Nephron (organoid): ENCODE measurements at regions not wholly inside any gene's neighbourhood (a gene's known extent, or its start where the extent isn't known, plus 50 kb on each side); places are given as distances from the start of the nearest gene placed in this dataset.
A peak's percentile ranks its signal among the peaks of the same experiment; 100 is the strongest.

ENCODE experiments used
- H3K27ac Mint-ChIP-seq, 3 experiments: 2 replicates each; pipeline ENCODE4 v1.8.0; 2020; ENCODE audit warnings: mixed read lengths in 3 of 3, mild to moderate bottlenecking in 2 of 3, moderate library complexity in 1 of 3
- H3K27me3 Mint-ChIP-seq: 2 replicates; pipeline ENCODE4 v1.8.0; 2021; ENCODE audit warnings: low read depth, mild to moderate bottlenecking, moderate library complexity, mixed read lengths
- H3K36me3 Mint-ChIP-seq: 2 replicates; pipeline ENCODE4 v1.8.0; 2020; ENCODE audit warnings: low read depth, mixed read lengths
- H3K4me1 Mint-ChIP-seq: 2 replicates; pipeline ENCODE4 v1.8.0; 2020; ENCODE audit warnings: mixed read lengths
- H3K4me3 Mint-ChIP-seq, 3 experiments: 2 replicates each; pipeline ENCODE4 v1.8.0; 2020; ENCODE audit warnings: mild to moderate bottlenecking in 3 of 3, mixed read lengths in 3 of 3, moderate library complexity in 2 of 3
- H3K9me3 Mint-ChIP-seq: 2 replicates; pipeline ENCODE4 v1.8.0; 2020; ENCODE audit warnings: mixed read lengths
- CTCF ChIP-seq, 3 experiments: fragments of 200-600 bp; sonication (generic); IDR thresholded peaks; one replicate each; pipeline ENCODE4 v1.5.0; 2021; ENCODE audit warnings: antibody characterized with exemption in 3 of 3; ENCODE audit not compliant: unreplicated experiment in 3 of 3

GRCh38 chr3:15882577-15882976 is 84.8 kb upstream of the ANKRD28 start:
- no peaks in the 10 kb centered on the region for H3K4me1 Mint-ChIP-seq
- TF ChIP-seq CTCF (IDR thresholded peaks at IDR 0.05; ENCODE audit: unreplicated experiment in 3 of 3): no peak
- H3K9me3 Mint-ChIP-seq: peaks cover 12% of the 10 kb centered on the region
- peaks cover 6% of the 10 kb centered on the region for H3K27me3 Mint-ChIP-seq
- H3K4me3 Mint-ChIP-seq: no peak overlapping the region
- H3K36me3 Mint-ChIP-seq: peaks cover 10% of the 10 kb centered on the region
- H3K27ac Mint-ChIP-seq: no peak overlapping the region

GRCh38 chr3:15884132-15884531 is 86.4 kb upstream of the ANKRD28 start:
- no peak overlapping the region for H3K4me3 Mint-ChIP-seq
- H3K27ac Mint-ChIP-seq: no peak overlapping the region
- peaks cover 2% of the 10 kb centered on the region for H3K36me3 Mint-ChIP-seq
- H3K9me3 Mint-ChIP-seq: peaks cover 8% of the 10 kb centered on the region
- H3K4me1 Mint-ChIP-seq: no peaks in the 10 kb centered on the region
- H3K27me3 Mint-ChIP-seq: peaks cover 6% of the 10 kb centered on the region
- TF ChIP-seq CTCF (IDR thresholded peaks at IDR 0.05; ENCODE audit: unreplicated experiment in 3 of 3): no peak

DNA sequence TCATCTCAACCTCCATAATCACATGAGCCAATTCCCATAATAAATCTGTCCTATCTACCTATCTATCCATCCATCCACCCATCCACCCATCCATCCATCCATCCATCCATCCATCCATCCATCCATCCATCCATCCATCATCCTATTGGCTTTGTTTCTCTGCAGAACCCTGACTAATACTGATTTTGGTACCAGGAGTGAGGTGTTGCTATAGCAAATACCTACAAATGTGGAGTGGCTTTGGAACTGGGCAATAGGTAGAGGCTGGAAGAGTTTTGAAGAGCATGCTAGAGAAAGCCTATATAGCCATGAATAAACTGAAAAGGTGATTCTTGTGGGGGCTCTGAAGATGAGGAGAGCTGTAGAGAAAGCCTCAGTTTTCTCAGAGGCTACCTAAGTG is 88.7 kb upstream of the ANKRD28 start:
- H3K4me1 Mint-ChIP-seq: no peaks in the 10 kb centered on the region
- no peak overlapping the region for H3K27ac Mint-ChIP-seq
- H3K9me3 Mint-ChIP-seq: peaks cover 7% of the 10 kb centered on the region
- H3K36me3 Mint-ChIP-seq: no peaks in the 10 kb centered on the region
- no peak overlapping the region for H3K4me3 Mint-ChIP-seq
- TF ChIP-seq CTCF (IDR thresholded peaks at IDR 0.05; ENCODE audit: unreplicated experiment in 3 of 3): no peak
- peaks cover 6% of the 10 kb centered on the region for H3K27me3 Mint-ChIP-seq

DNA sequence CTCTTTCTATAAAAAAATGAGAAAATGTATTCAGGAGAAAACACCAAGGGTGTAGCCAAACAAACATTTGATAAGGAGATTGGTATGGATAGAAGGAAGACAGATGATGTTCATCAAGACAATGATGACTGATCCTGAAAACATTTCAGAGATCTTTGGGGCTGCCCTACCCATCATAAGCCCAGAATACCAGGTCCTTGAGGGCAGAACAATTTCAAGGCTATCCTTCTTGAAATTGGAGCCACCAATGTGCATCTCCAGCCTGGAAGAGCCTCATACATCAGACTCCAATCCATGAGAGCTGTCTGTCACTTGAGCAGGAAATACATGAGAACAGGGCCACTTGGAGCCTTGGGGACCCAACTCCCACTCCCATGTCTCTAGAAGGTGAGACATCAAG is 89.5 kb upstream of the ANKRD28 start:
- no peaks in the 10 kb centered on the region for H3K36me3 Mint-ChIP-seq
- TF ChIP-seq CTCF (IDR thresholded peaks at IDR 0.05; ENCODE audit: unreplicated experiment in 3 of 3): no peak
- peaks cover 6% of the 10 kb centered on the region for H3K27me3 Mint-ChIP-seq
- H3K4me1 Mint-ChIP-seq: peaks cover 4% of the 10 kb centered on the region
- no peak overlapping the region for H3K27ac Mint-ChIP-seq
- no peak overlapping the region for H3K4me3 Mint-ChIP-seq
- H3K9me3 Mint-ChIP-seq: peaks cover 7% of the 10 kb centered on the region

- Mint-ChIP-seq H3K27me3 (peaks cover 6% of the 10 kb centered on the region), H3K27ac (no peak overlapping the region), H3K4me1 (peaks cover 19% of the 10 kb centered on the region), H3K9me3 (peaks cover 7% of the 10 kb centered on the region), H3K36me3 (no peaks in the 10 kb centered on the region), H3K4me3 (no peak overlapping the region)
- TF ChIP-seq CTCF (IDR thresholded peaks at IDR 0.05; ENCODE audit: unreplicated experiment in 3 of 3): no peak
Observed at GRCh38 chr3:15889936-15890335, 92.2 kb upstream of the ANKRD28 start.

DNA sequence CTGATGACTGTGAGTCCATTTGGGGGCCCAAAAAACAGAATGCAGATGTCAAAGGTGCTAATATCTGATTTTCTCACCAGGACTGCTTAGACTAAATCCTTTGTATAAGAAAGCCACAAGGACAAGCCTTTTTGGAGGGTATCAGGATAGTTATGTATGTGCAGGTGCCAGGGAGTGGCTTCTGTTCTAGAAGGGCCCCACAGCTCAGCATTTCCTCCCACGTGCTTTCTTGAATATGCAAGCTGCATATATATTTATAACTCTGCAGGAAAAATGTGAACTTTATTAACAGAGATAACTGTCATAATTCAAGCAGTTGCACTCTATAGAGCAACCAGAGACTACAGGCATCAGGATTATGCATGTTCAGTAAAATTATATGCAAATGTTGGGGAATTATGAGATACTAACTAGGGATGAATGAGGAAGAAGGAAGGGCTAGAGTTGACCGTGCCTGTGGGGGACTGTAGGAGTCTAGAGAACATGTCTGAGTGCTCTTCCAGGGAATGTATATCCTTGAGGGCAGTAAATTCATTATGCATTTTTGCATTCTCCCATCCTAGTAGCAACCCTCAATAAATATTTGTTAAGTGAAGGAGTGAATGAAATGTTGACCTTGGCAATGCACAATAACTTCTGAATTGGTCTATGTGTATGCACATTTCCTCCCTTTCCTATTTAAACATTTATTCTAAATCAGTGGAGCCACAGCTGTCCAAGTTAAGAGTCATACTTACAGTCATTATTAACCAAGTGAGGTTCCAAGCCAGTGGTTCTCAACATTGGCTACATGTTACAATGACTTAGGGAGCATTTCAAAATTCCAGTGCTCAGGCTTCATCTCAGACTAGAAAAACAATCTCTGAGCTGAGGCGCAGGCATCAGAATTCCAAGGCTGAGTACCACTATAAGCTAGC is 94.8 kb upstream of the ANKRD28 start:
- Mint-ChIP-seq H3K27ac (peak overlapping the region; percentile 0 to 77 (median 25)), H3K27me3 (peaks cover 9% of the 10 kb centered on the region), H3K36me3 (no peaks in the 10 kb centered on the region), H3K4me3 (no peak overlapping the region), H3K4me1 (peaks cover 19% of the 10 kb centered on the region), H3K9me3 (no peaks in the 10 kb centered on the region)
- no peak for TF ChIP-seq CTCF (IDR thresholded peaks at IDR 0.05; ENCODE audit: unreplicated experiment in 3 of 3)
